ENCODE measurements at regions not wholly inside any gene's neighbourhood (a gene's known extent, or its start where the extent isn't known, plus 50 kb on each side); places are given as distances from the start of the nearest gene placed in this dataset.

DNA sequence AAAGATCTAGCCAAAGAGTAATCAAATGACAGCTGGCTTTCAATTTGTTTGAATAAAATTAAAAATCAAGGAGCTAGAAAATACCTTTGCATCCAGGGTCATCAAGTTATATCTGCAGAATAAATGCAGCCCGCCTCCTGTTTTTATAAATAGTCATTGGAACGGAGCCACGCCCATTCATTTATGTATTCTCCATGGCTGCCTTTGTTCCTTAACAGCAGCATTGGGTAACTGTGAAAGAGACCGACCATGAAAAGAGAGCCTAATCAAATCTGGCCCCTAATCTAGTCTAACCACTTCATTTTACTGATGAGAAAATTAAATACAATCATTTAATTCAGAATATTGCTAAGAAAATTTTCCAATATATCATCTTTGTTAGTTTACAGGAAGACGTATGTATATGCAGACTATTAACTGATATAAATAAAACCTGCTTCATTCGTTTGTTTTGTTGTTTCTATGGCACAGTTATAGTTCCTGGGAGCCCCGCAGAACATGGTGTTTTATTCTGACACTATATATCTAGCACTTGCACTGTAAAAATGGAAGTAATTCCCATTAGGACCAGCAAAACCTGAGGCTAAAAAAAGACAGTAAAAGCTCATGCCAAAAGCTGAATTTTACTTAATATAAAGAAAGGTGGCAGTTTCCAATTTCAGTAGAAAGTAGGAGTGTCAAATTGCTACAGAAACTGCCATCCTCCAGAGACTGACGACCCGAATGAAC, 111.8 kb upstream of the PALMD start:
- TF ChIP-seq, protein P1, sequence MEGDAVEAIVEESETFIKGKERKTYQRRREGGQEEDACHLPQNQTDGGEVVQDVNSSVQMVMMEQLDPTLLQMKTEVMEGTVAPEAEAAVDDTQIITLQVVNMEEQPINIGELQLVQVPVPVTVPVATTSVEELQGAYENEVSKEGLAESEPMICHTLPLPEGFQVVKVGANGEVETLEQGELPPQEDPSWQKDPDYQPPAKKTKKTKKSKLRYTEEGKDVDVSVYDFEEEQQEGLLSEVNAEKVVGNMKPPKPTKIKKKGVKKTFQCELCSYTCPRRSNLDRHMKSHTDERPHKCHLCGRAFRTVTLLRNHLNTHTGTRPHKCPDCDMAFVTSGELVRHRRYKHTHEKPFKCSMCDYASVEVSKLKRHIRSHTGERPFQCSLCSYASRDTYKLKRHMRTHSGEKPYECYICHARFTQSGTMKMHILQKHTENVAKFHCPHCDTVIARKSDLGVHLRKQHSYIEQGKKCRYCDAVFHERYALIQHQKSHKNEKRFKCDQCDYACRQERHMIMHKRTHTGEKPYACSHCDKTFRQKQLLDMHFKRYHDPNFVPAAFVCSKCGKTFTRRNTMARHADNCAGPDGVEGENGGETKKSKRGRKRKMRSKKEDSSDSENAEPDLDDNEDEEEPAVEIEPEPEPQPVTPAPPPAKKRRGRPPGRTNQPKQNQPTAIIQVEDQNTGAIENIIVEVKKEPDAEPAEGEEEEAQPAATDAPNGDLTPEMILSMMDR (conservative IDR thresholded peaks at IDR 0.05; ENCODE audit: low read depth, low read length), result no peak
- TF ChIP-seq EZH2 (IDR thresholded peaks at IDR 0.05; ENCODE audit: borderline replicate concordance, low read depth, low read length, poor library complexity, severe bottlenecking), result no peak

Data from A673 (cell line).